ENCODE measurements at regions not wholly inside any gene's neighbourhood (a gene's known extent, or its start where the extent isn't known, plus 50 kb on each side); places are given as distances from the start of the nearest gene placed in this dataset.
"Not testable (repeated sequence)": the region's sequence is repeated elsewhere in the genome, so short reads cannot be mapped to it uniquely, and the experiment has no call there.

DNA sequence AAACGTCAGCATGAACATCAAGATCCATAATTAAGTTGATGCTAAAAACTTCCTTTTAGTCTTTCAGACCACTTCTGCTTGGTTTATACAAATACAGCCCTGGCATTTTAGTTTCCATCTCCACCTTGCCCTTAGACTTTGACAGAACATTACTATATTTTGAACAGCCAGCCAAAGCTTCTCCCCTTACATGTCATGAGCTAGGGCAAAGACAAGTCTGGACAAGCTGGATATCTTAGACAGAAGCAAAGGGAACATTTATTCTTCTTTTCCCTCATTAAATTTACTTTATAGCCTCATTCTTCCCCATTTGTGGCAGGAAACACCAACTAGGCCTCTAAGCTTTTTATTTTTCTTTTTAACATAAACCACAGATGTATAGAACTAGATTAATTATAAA is 403.3 kb downstream of the SUCLG1 start:
- Histone ChIP-seq H3K4me2 (ENCODE audit: unreplicated experiment) (no peak overlapping the region), H3K9ac (no peak overlapping the region), H4K20me1 (ENCODE audit: insufficient read depth) (no peaks in the 10 kb centered on the region), H3K4me1 (ENCODE audit: insufficient read depth) (no peaks in the 10 kb centered on the region), H3K79me2 (ENCODE audit: insufficient read depth) (no peaks in the 10 kb centered on the region), H3K9me3 (ENCODE audit: low read depth) (no peaks in the 10 kb centered on the region), H3K9me2 (ENCODE audit: insufficient read depth) (no peaks in the 10 kb centered on the region), H3K4me3 (no peak overlapping the region), H3F3A (ENCODE audit: insufficient read depth) (no peaks in the 10 kb centered on the region), H3K36me3 (ENCODE audit: low read depth) (no peaks in the 10 kb centered on the region), H3K27ac (no peak overlapping the region), H3K27me3 (replicated peaks; ENCODE audit: insufficient read depth) (no peaks in the 10 kb centered on the region), H2AFZ (no peak overlapping the region)
- DNase-seq, result no peak
- in situ Hi-C loops (cut with MboI), result no loop called here
- TF ChIP-seq EZH2 (IDR thresholded peaks at IDR 0.05; ENCODE audit: insufficient read depth, poor library complexity, severe bottlenecking), result no peak
- TF ChIP-seq EZH2phosphoT487 (IDR thresholded peaks at IDR 0.05; ENCODE audit: insufficient read depth, low read depth), result no peak
- WGBS, 2 experiments (ENCODE audit: low coverage in 1 of 2, low lambda C conversion rate in 2 of 2, missing lambda C conversion rate in 2 of 2), result 0 to 12% methylated on average over 1 of the region's 1 CpG

DNA sequence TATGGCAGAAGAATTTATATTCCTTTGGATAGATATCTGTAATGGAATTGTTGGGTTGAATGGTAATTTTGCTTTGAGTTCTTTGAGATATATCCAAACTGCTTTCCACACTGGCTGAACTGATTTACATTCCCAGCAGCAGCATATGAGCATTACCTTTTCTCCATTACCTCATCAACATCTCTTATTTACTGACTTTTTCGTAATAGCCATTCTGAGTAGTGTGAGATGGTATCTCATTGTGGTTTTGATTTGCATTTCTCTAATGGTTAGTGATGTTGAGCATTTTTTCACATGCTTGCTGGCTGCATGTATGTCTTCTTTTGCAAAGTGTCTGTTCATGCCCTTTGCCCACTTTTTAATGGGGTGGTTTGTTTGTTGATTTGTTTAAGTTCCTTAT is 404.5 kb downstream of the SUCLG1 start:
- 0 to 11% methylated on average over 1 of the region's 1 CpG for WGBS, 2 experiments (ENCODE audit: low coverage in 1 of 2, low lambda C conversion rate in 2 of 2, missing lambda C conversion rate in 2 of 2)
- H3K9me3 ChIP-seq (ENCODE audit: low read depth); H3K9ac ChIP-seq; H3K9me2 ChIP-seq (ENCODE audit: insufficient read depth); H3K4me2 ChIP-seq (ENCODE audit: unreplicated experiment); H3K4me3 ChIP-seq; H2AFZ ChIP-seq; H3K27me3 ChIP-seq (replicated peaks; ENCODE audit: insufficient read depth); in situ Hi-C loops (cut with MboI); H3K27ac ChIP-seq; H4K20me1 ChIP-seq (ENCODE audit: insufficient read depth); H3K79me2 ChIP-seq (ENCODE audit: insufficient read depth); H3K36me3 ChIP-seq (ENCODE audit: low read depth); H3F3A ChIP-seq (ENCODE audit: insufficient read depth); H3K4me1 ChIP-seq (ENCODE audit: insufficient read depth); DNase-seq: not testable (repeated sequence)

DNA sequence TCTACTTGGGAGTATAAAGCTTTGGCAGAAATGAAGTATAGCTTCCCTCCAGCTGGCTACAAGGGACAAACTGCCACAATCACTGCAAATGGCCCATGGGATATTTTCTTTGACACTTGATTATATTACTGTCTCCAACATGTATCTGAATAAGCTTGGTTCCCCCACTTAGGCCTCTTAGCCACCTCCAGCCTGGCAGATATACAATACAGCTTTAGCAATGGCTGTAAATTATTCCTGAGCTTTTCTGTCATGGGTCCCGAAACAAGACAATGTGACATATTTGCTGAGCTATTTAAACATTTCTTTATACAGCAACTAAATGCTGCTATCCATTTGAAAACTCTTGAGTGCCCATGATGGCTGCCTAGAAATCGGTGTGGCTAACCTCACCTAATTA is 406.2 kb downstream of the SUCLG1 start:
- no peaks in the 10 kb centered on the region for H3K9me3 ChIP-seq (ENCODE audit: low read depth)
- H3F3A ChIP-seq (ENCODE audit: insufficient read depth), result no peaks in the 10 kb centered on the region
- H3K27ac ChIP-seq, result no peak overlapping the region
- H3K27me3 ChIP-seq (replicated peaks; ENCODE audit: insufficient read depth), result no peaks in the 10 kb centered on the region
- no peaks in the 10 kb centered on the region for H3K36me3 ChIP-seq (ENCODE audit: low read depth)
- WGBS, 2 experiments (ENCODE audit: low coverage in 1 of 2, low lambda C conversion rate in 2 of 2, missing lambda C conversion rate in 2 of 2), result 10 to 12% methylated on average over 2 of the region's 2 CpGs
- no peaks in the 10 kb centered on the region for H3K9me2 ChIP-seq (ENCODE audit: insufficient read depth)
- no peak overlapping the region for H3K4me2 ChIP-seq (ENCODE audit: unreplicated experiment)
- H2AFZ ChIP-seq, result no peak overlapping the region
- no peaks in the 10 kb centered on the region for H3K4me1 ChIP-seq (ENCODE audit: insufficient read depth)
- H4K20me1 ChIP-seq (ENCODE audit: insufficient read depth), result no peaks in the 10 kb centered on the region
- H3K9ac ChIP-seq, result no peak overlapping the region
- H3K4me3 ChIP-seq, result no peak overlapping the region
- no peak for DNase-seq
- H3K79me2 ChIP-seq (ENCODE audit: insufficient read depth), result no peaks in the 10 kb centered on the region
- in situ Hi-C loops (cut with MboI), result no loop called here
- TF ChIP-seq EZH2phosphoT487 (IDR thresholded peaks at IDR 0.05; ENCODE audit: insufficient read depth, low read depth), result no peak
- no peak for TF ChIP-seq EZH2 (IDR thresholded peaks at IDR 0.05; ENCODE audit: insufficient read depth, poor library complexity, severe bottlenecking)

DNA sequence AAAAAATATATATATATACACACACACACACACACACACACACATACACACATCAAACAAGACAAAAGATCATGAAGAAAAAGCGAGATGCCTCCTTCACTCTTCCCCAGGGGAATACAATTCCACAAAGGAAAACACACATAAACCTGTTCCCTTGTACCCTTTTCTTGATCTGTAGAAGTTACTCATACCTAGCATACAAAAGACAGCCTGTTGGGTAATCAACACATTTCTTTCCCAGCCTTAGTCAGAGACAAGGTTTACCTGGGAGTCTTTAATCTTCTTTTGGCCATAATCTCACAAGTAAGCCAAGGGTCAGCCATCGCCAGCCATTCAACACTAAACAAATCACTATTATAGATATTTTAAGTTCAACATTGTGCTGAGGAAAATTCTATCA is 407.0 kb downstream of the SUCLG1 start:
- Histone ChIP-seq H3K27me3 (replicated peaks; ENCODE audit: insufficient read depth) (no peaks in the 10 kb centered on the region), H3K9ac (no peak overlapping the region), H3K4me2 (ENCODE audit: unreplicated experiment) (no peak overlapping the region), H3K9me3 (ENCODE audit: low read depth) (no peaks in the 10 kb centered on the region), H3K9me2 (ENCODE audit: insufficient read depth) (no peaks in the 10 kb centered on the region), H3K27ac (no peak overlapping the region), H3K36me3 (ENCODE audit: low read depth) (no peaks in the 10 kb centered on the region), H4K20me1 (ENCODE audit: insufficient read depth) (no peaks in the 10 kb centered on the region), H3K4me1 (ENCODE audit: insufficient read depth) (no peaks in the 10 kb centered on the region), H3F3A (ENCODE audit: insufficient read depth) (no peaks in the 10 kb centered on the region), H3K79me2 (ENCODE audit: insufficient read depth) (no peaks in the 10 kb centered on the region), H2AFZ (no peak overlapping the region), H3K4me3 (no peak overlapping the region)
- no peak for TF ChIP-seq EZH2phosphoT487 (IDR thresholded peaks at IDR 0.05; ENCODE audit: insufficient read depth, low read depth)
- no peak for TF ChIP-seq EZH2 (IDR thresholded peaks at IDR 0.05; ENCODE audit: insufficient read depth, poor library complexity, severe bottlenecking)
- WGBS, 2 experiments (ENCODE audit: low coverage in 1 of 2, low lambda C conversion rate in 2 of 2, missing lambda C conversion rate in 2 of 2), result 8 to 13% methylated on average over 2 of the region's 2 CpGs
- DNase-seq, result no peak
- in situ Hi-C loops (cut with MboI), result no loop called here

DNA sequence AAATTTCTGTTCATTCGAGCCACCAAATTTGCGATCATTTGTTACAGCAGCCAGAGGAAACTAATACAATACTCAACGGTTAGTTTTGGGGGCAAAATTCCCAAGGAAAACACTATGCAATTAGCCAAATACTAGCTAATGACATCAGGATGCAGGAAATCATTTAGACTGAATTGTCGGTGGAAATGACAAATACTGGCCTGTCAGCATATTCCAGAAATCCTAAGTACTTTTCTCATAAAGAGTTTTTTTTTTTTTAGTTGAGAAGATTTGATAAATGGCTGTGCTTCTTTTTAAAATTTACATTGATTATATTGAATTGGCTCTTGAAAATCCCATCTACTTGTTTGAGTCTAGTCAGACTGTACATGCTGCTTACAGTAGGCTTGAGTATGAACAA is 410.1 kb downstream of the SUCLG1 start:
- H3K27me3 ChIP-seq (replicated peaks; ENCODE audit: insufficient read depth), result no peaks in the 10 kb centered on the region
- in situ Hi-C loops (cut with MboI), result no loop called here
- no peaks in the 10 kb centered on the region for H3K9me3 ChIP-seq (ENCODE audit: low read depth)
- DNase-seq, result no peak
- no peaks in the 10 kb centered on the region for H3K36me3 ChIP-seq (ENCODE audit: low read depth)
- H2AFZ ChIP-seq, result no peak overlapping the region
- H3F3A ChIP-seq (ENCODE audit: insufficient read depth), result no peaks in the 10 kb centered on the region
- no peaks in the 10 kb centered on the region for H4K20me1 ChIP-seq (ENCODE audit: insufficient read depth)
- H3K4me2 ChIP-seq (ENCODE audit: unreplicated experiment), result no peak overlapping the region
- no peak overlapping the region for H3K27ac ChIP-seq
- 23 to 32% methylated on average over 4 of the region's 4 CpGs for WGBS, 2 experiments (ENCODE audit: low coverage in 1 of 2, low lambda C conversion rate in 2 of 2, missing lambda C conversion rate in 2 of 2)
- no peaks in the 10 kb centered on the region for H3K4me1 ChIP-seq (ENCODE audit: insufficient read depth)
- H3K79me2 ChIP-seq (ENCODE audit: insufficient read depth), result no peaks in the 10 kb centered on the region
- H3K9ac ChIP-seq, result no peak overlapping the region
- no peak overlapping the region for H3K4me3 ChIP-seq
- no peak for TF ChIP-seq EZH2phosphoT487 (IDR thresholded peaks at IDR 0.05; ENCODE audit: insufficient read depth, low read depth)
- TF ChIP-seq EZH2 (IDR thresholded peaks at IDR 0.05; ENCODE audit: insufficient read depth, poor library complexity, severe bottlenecking), result no peak
- no peaks in the 10 kb centered on the region for H3K9me2 ChIP-seq (ENCODE audit: insufficient read depth)

Data from GM23248 (cell line).